ENCODE measurements at regions not wholly inside any gene's neighbourhood (a gene's known extent, or its start where the extent isn't known, plus 50 kb on each side); places are given as distances from the start of the nearest gene placed in this dataset.

GRCh38 chr2:125711075-125711474, 944.9 kb upstream of the GYPC start:
- Histone ChIP-seq H3K4me1 (no peaks in the 10 kb centered on the region), H3K36me3 (no peaks in the 10 kb centered on the region), H3K27me3 (no peaks in the 10 kb centered on the region), H3K27ac (no peak overlapping the region), H3K9me3 (no peaks in the 10 kb centered on the region), H3K4me3 (no peak overlapping the region)
- TF ChIP-seq CTCF (IDR thresholded peaks at IDR 0.05) (no peak), POLR2A (IDR thresholded peaks at IDR 0.05) (no peak)
- DNase-seq, result no peak

- H3K27me3 ChIP-seq, result no peaks in the 10 kb centered on the region
- no peak overlapping the region for H3K4me3 ChIP-seq
- no peaks in the 10 kb centered on the region for H3K4me1 ChIP-seq
- H3K9me3 ChIP-seq, result no peaks in the 10 kb centered on the region
- no peak overlapping the region for H3K27ac ChIP-seq
- TF ChIP-seq POLR2A (IDR thresholded peaks at IDR 0.05) (no peak), CTCF (IDR thresholded peaks at IDR 0.05) (no peak)
- no peaks in the 10 kb centered on the region for H3K36me3 ChIP-seq
- DNase-seq, result no peak
These were observed 942.4 kb upstream of the GYPC start for GRCh38 chr2:125713533-125713932.

GRCh38 chr2:125721072-125721721, 934.8 kb upstream of the GYPC start:
- no peak for TF ChIP-seq CTCF (IDR thresholded peaks at IDR 0.05)
- no peak for TF ChIP-seq POLR2A (IDR thresholded peaks at IDR 0.05)
- no peaks in the 10 kb centered on the region for H3K36me3 ChIP-seq
- no peak overlapping the region for H3K27ac ChIP-seq
- no peak for DNase-seq
- H3K9me3 ChIP-seq, result no peaks in the 10 kb centered on the region
- H3K4me1 ChIP-seq, result no peaks in the 10 kb centered on the region
- H3K27me3 ChIP-seq, result no peaks in the 10 kb centered on the region
- no peak overlapping the region for H3K4me3 ChIP-seq

GRCh38 chr2:125730921-125731320, 925.0 kb upstream of the GYPC start:
- Histone ChIP-seq H3K27me3 (no peaks in the 10 kb centered on the region), H3K4me1 (no peaks in the 10 kb centered on the region), H3K9me3 (peaks cover 0 to 3% (median 0%) of the 10 kb centered on the region in 4 donors), H3K36me3 (no peaks in the 10 kb centered on the region), H3K4me3 (no peak overlapping the region), H3K27ac (no peak overlapping the region)
- no peak for TF ChIP-seq CTCF (IDR thresholded peaks at IDR 0.05)
- no peak for TF ChIP-seq POLR2A (IDR thresholded peaks at IDR 0.05)
- DNase-seq, result no peak

GRCh38 chr2:125736306-125736705, 919.7 kb upstream of the GYPC start:
- H3K36me3 ChIP-seq, result no peaks in the 10 kb centered on the region
- no peak for TF ChIP-seq POLR2A (IDR thresholded peaks at IDR 0.05)
- DNase-seq, result no peak

GRCh38 chr2:125745514-125745913, 910.4 kb upstream of the GYPC start:
- Histone ChIP-seq H3K27me3 (no peaks in the 10 kb centered on the region), H3K36me3 (no peaks in the 10 kb centered on the region), H3K4me3 (no peak overlapping the region), H3K27ac (no peak overlapping the region), H3K9me3 (no peaks in the 10 kb centered on the region), H3K4me1 (no peaks in the 10 kb centered on the region)
- no peak for TF ChIP-seq POLR2A (IDR thresholded peaks at IDR 0.05)
- TF ChIP-seq CTCF (IDR thresholded peaks at IDR 0.05), result peak in 3 of 6 experiments; percentile 39 to 49 (median 46)
- peak in 1 of 3 donors; percentile 52 for DNase-seq

More at GRCh38 chr2:125736306-125736705, 919.7 kb upstream of the GYPC start:
- H3K4me3 ChIP-seq, result no peak overlapping the region
- no peaks in the 10 kb centered on the region for H3K9me3 ChIP-seq
- no peaks in the 10 kb centered on the region for H3K4me1 ChIP-seq
- H3K27ac ChIP-seq, result no peak overlapping the region
- no peaks in the 10 kb centered on the region for H3K27me3 ChIP-seq
